ENCODE measurements at regions not wholly inside any gene's neighbourhood (a gene's known extent, or its start where the extent isn't known, plus 50 kb on each side); places are given as distances from the start of the nearest gene placed in this dataset.

DNA sequence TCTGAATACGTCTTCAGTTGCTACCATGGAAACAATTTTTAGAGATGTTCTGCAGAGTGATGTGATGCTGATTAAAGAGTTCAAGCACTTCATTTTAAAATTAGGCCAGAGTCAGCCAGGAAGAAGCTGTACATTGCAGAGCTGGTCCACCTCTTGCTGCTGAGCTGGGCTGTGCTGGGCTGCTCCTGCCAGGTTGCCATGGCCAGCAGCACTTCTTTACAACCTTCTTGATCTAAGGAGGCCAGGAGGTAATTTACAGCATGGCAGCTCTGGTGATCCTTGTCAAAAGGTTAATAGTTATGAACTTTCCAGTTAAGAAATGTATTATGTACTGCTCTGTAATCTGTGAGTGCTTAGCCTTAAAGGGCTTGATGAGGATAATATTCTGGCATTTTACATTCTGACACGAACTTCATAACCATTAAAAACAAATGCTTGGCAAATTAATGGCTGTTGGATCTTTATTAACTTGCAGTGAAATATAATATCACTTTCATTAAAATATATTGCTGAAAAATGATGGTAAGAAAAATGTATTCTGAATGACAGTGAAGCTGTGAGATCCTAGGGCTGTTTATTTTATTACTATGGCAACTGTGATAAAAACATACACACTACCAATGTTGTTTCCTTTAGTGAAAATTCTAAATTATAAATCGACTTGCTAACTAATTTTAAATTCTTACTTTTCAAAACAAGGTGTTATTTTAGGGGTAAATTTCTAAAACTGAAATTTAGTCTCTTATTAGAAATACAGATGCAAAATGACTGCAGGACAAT, 259.7 kb downstream of the RFPL4B start:
- TF ChIP-seq POLR2AphosphoS5 (IDR thresholded peaks at IDR 0.05), result no peak
- TF ChIP-seq, protein P1, sequence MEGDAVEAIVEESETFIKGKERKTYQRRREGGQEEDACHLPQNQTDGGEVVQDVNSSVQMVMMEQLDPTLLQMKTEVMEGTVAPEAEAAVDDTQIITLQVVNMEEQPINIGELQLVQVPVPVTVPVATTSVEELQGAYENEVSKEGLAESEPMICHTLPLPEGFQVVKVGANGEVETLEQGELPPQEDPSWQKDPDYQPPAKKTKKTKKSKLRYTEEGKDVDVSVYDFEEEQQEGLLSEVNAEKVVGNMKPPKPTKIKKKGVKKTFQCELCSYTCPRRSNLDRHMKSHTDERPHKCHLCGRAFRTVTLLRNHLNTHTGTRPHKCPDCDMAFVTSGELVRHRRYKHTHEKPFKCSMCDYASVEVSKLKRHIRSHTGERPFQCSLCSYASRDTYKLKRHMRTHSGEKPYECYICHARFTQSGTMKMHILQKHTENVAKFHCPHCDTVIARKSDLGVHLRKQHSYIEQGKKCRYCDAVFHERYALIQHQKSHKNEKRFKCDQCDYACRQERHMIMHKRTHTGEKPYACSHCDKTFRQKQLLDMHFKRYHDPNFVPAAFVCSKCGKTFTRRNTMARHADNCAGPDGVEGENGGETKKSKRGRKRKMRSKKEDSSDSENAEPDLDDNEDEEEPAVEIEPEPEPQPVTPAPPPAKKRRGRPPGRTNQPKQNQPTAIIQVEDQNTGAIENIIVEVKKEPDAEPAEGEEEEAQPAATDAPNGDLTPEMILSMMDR (IDR thresholded peaks at IDR 0.05), result no peak
